H1 (cell line): ENCODE measurements at regions not wholly inside any gene's neighbourhood (a gene's known extent, or its start where the extent isn't known, plus 50 kb on each side); places are given as distances from the start of the nearest gene placed in this dataset.

ENCODE experiments used
- CTCF ChIA-PET: fragments of 300-600 bp; sonication (Branson Sonifier 250); formaldehyde crosslinking; loops from one replicate; lab custom pipeline; 2021; ENCODE audit not compliant: partially characterized antibody; lab: Charles Lee
- POLR2A ChIA-PET: fragments of 300-600 bp; sonication (Branson Sonifier 250); formaldehyde crosslinking; loops from one replicate; lab custom pipeline; 2021; ENCODE audit warnings: inconsistent platforms; ENCODE audit not compliant: partially characterized antibody; lab: Charles Lee
- DNase-seq, 2 experiments: peaks; one replicate each; pipeline versions ENCODE4 v3.0.0 to v3.0.0-alpha.2; 2010 to 2022; ENCODE audit warnings: low spot score in 2 of 2, low read depth in 1 of 2, mixed read lengths in 1 of 2
- FAIRE-seq: peaks from 2 replicates; lab custom pipeline; 2011; peaks lifted over from hg19 to GRCh38; lab: Jason Lieb, UNC
- H2AFZ ChIP-seq: 2 replicates; pipeline ENCODE4 v1.8.1; 2012; ENCODE audit warnings: low read length, inconsistent platforms
- H2AK5ac ChIP-seq: 2 replicates; pipeline ENCODE4 v1.6.1; 2013; ENCODE audit warnings: low read depth, low read length
- H2BK120ac ChIP-seq: replicated peaks from 2 replicates; pipeline ENCODE3; 2013; ENCODE audit warnings: low read depth, low read length, inconsistent platforms
- H2BK12ac ChIP-seq: 2 replicates; pipeline ENCODE4 v1.6.1; 2013; ENCODE audit warnings: low read depth, low read length
- H2BK15ac ChIP-seq: 2 replicates; pipeline ENCODE4 v1.6.1; 2013; ENCODE audit warnings: low read length
- H2BK20ac ChIP-seq: 2 replicates; pipeline ENCODE4 v1.6.1; 2013; ENCODE audit warnings: low read length
- H2BK5ac ChIP-seq: 2 replicates; pipeline ENCODE4 v1.6.1; 2013; ENCODE audit warnings: low read depth, low read length
- H3K14ac ChIP-seq: 2 replicates; pipeline ENCODE4 v1.6.1; 2013; ENCODE audit warnings: inconsistent platforms; ENCODE audit not compliant: insufficient read length
- H3K18ac ChIP-seq: 2 replicates; pipeline ENCODE4 v1.6.1; 2013; ENCODE audit warnings: low read length; ENCODE audit errors: extremely low read depth
- H3K23ac ChIP-seq: 2 replicates; pipeline ENCODE4 v1.6.1; 2013; ENCODE audit warnings: inconsistent platforms; ENCODE audit not compliant: insufficient read length
- H3K23me2 ChIP-seq: 2 replicates; pipeline ENCODE4 v1.6.1; 2013; ENCODE audit warnings: low read depth, low read length
- H3K27ac ChIP-seq: 2 replicates; pipeline ENCODE4 v1.6.1; 2011; ENCODE audit warnings: low read depth, low read length, inconsistent platforms
- H3K27me3 ChIP-seq, 4 experiments: replicated peaks in 1 of 4; 1 replicate in 1 of 4; 2 replicates in 3 of 4; pipeline versions ENCODE4 v1.6.1 to v1.8.1; 2011 to 2013; ENCODE audit warnings: low read length in 3 of 4, mild to moderate bottlenecking in 3 of 4, inconsistent platforms in 2 of 4, mixed read lengths in 2 of 4, moderate library complexity in 1 of 4; ENCODE audit not compliant: control insufficient read depth in 3 of 4, insufficient read depth in 3 of 4; ENCODE audit errors: extremely low read depth in 1 of 4
- H3K36me3 ChIP-seq, 4 experiments: 2 replicates each; pipeline versions ENCODE4 v1.6.1 to v1.8.1; 2011 to 2013; ENCODE audit warnings: mild to moderate bottlenecking in 4 of 4, low read length in 3 of 4, moderate library complexity in 2 of 4, control low read depth in 1 of 4, inconsistent platforms in 1 of 4; ENCODE audit not compliant: insufficient read depth in 4 of 4, control insufficient read depth in 2 of 4
- H3K4ac ChIP-seq: replicated peaks from 2 replicates; pipeline ENCODE3; 2013; ENCODE audit warnings: low read length, low read depth, mixed read lengths, inconsistent platforms; ENCODE audit not compliant: insufficient read length
- H3K4me1 ChIP-seq, 4 experiments: replicated peaks in 1 of 4; 1 replicate in 1 of 4; 2 replicates in 3 of 4; pipeline versions ENCODE4 v1.6.1 to v1.8.1; 2011 to 2013; ENCODE audit warnings: low read length in 3 of 4, inconsistent platforms in 2 of 4, mixed read lengths in 1 of 4; ENCODE audit not compliant: insufficient read depth in 4 of 4, control insufficient read depth in 3 of 4
- H3K4me2 ChIP-seq, 2 experiments: 2 replicates each; pipeline versions ENCODE4 v1.6.1 to v1.8.1; 2011 to 2013; ENCODE audit warnings: low read depth in 2 of 2, low read length in 2 of 2, control low read depth in 1 of 2, inconsistent platforms in 1 of 2, mild to moderate bottlenecking in 1 of 2; ENCODE audit not compliant: insufficient read depth in 1 of 2
- H3K4me3 ChIP-seq, 4 experiments: fragments of 200-600, 300-600 bp in 1 of 4; sonication (generic), shearing (Covaris generic), sonication (Bioruptor Twin) in 1 of 4; 2 replicates each; pipeline versions ENCODE4 v1.5.1 to v1.8.1; 2011 to 2016; ENCODE audit warnings: low read length in 4 of 4, low read depth in 3 of 4, control low read depth in 2 of 4, inconsistent platforms in 2 of 4, mild to moderate bottlenecking in 2 of 4, mixed read lengths in 1 of 4, moderate library complexity in 1 of 4; ENCODE audit not compliant: insufficient read depth in 2 of 4; ENCODE audit errors: extremely low read depth in 1 of 4
- H3K56ac ChIP-seq: replicated peaks from 2 replicates; pipeline ENCODE3; 2013; ENCODE audit warnings: low read depth, mild to moderate bottlenecking, mixed read lengths, low read length, inconsistent platforms; ENCODE audit not compliant: insufficient read length
- H3K79me1 ChIP-seq: 2 replicates; pipeline ENCODE4 v1.6.1; 2013; ENCODE audit warnings: low read depth, low read length, control low read depth
- H3K79me2 ChIP-seq, 2 experiments: 2 replicates each; pipeline versions ENCODE4 v1.6.1 to v1.8.1; 2012 to 2013; ENCODE audit warnings: low read length in 2 of 2, mild to moderate bottlenecking in 2 of 2, inconsistent platforms in 1 of 2; ENCODE audit not compliant: insufficient read depth in 2 of 2, control insufficient read depth in 1 of 2
- H3K9ac ChIP-seq, 4 experiments: replicated peaks in 1 of 4; 1 replicate in 1 of 4; 2 replicates in 3 of 4; pipeline versions ENCODE4 v1.6.1 to v1.8.1; 2011 to 2013; ENCODE audit warnings: low read depth in 3 of 4, low read length in 3 of 4, control low read depth in 2 of 4, mild to moderate bottlenecking in 2 of 4, moderate library complexity in 2 of 4, inconsistent platforms in 1 of 4; ENCODE audit errors: extremely low read depth in 1 of 4
- H3K9me3 ChIP-seq, 2 experiments: 2 replicates each; pipeline versions ENCODE4 v1.6.1 to v1.8.1; 2012 to 2013; ENCODE audit warnings: mild to moderate bottlenecking in 2 of 2, moderate library complexity in 2 of 2, control low read depth in 1 of 2, inconsistent platforms in 1 of 2, low read depth in 1 of 2, low read length in 1 of 2, mixed read lengths in 1 of 2; ENCODE audit not compliant: insufficient read depth in 2 of 2
- H4K20me1 ChIP-seq, 2 experiments: replicated peaks in 1 of 2; 2 replicates each; pipeline versions ENCODE3 to v1.8.1; 2011 to 2013; ENCODE audit warnings: inconsistent platforms in 2 of 2, low read length in 2 of 2, mild to moderate bottlenecking in 1 of 2; ENCODE audit not compliant: insufficient read depth in 2 of 2, control insufficient read depth in 1 of 2
- H4K5ac ChIP-seq: 2 replicates; pipeline ENCODE4 v1.6.1; 2013; ENCODE audit warnings: low read length, low read depth, mixed read lengths, inconsistent platforms; ENCODE audit not compliant: insufficient read length
- H4K8ac ChIP-seq: 2 replicates; pipeline ENCODE4 v1.8.0; 2013; ENCODE audit warnings: mild to moderate bottlenecking, moderate library complexity, low read length, inconsistent platforms; ENCODE audit not compliant: insufficient read depth; ENCODE audit errors: extremely low read depth
- H4K91ac ChIP-seq: replicated peaks from 2 replicates; pipeline ENCODE3; 2013; ENCODE audit warnings: low read length, mixed read lengths, inconsistent platforms; ENCODE audit not compliant: insufficient read length
- CHD1 ChIP-seq: IDR thresholded peaks from 2 replicates; pipeline ENCODE4 v1.6.1; 2012; ENCODE audit warnings: low read depth, low read length, improper control_type of control experiment
- EZH2 ChIP-seq: fragments of 200-600 bp; sonication (generic); IDR thresholded peaks from 2 replicates; pipeline ENCODE4 v1.7.1; 2012; ENCODE audit warnings: low read depth, mild to moderate bottlenecking, moderate library complexity, low read length, inconsistent platforms; ENCODE audit not compliant: severe bottlenecking
- HDAC6 ChIP-seq: IDR thresholded peaks from one replicate; pipeline ENCODE4 v1.7.1; 2012; ENCODE audit warnings: low read depth, mild to moderate bottlenecking, inconsistent platforms, low read length, moderate library complexity
- JUN ChIP-seq: IDR thresholded peaks from 2 replicates; pipeline ENCODE4 v1.6.1; 2011; ENCODE audit warnings: low read depth, mild to moderate bottlenecking, improper control_type of control experiment, low read length
- KDM5A ChIP-seq: fragments of 200-600 bp; IDR thresholded peaks from 2 replicates; pipeline ENCODE4 v1.7.1; 2012; ENCODE audit warnings: mild to moderate bottlenecking, low read length, inconsistent platforms, mixed read lengths
- PHF8 ChIP-seq: fragments of 200-600 bp; sonication (generic); conservative IDR thresholded peaks from 2 replicates; pipeline ENCODE4 v1.7.1; 2012; ENCODE audit warnings: low read depth, mild to moderate bottlenecking, inconsistent platforms, low read length, moderate library complexity
- POLR2AphosphoS5 ChIP-seq: IDR thresholded peaks from 2 replicates; pipeline ENCODE4 v1.6.1; 2011; ENCODE audit warnings: low read depth, low read length
- RFX5 ChIP-seq: IDR thresholded peaks from 2 replicates; pipeline ENCODE4 v1.6.1; 2011; ENCODE audit warnings: low read depth, low read length, improper control_type of control experiment, borderline replicate concordance
- SAP30 ChIP-seq: fragments of 300-600 bp; sonication (generic); IDR thresholded peaks from 2 replicates; pipeline ENCODE4 v1.7.1; 2012; ENCODE audit warnings: low read length, moderate library complexity, mild to moderate bottlenecking, inconsistent platforms; ENCODE audit not compliant: insufficient read depth, insufficient replicate concordance
- SP4 ChIP-seq: IDR thresholded peaks from 2 replicates; pipeline ENCODE4 v1.6.1; 2012; ENCODE audit warnings: low read length, inconsistent platforms
- SRF ChIP-seq: IDR thresholded peaks from 2 replicates; pipeline ENCODE4 v1.6.1; 2011; ENCODE audit warnings: mild to moderate bottlenecking, low read depth, low read length, moderate library complexity
- WGBS, 2 experiments: shearing (Covaris generic) in 1 of 2; methylation state at CpG; one replicate each; pipeline versions ENCODE4 v1.1.6 to v1.1.7; 2013 to 2015; ENCODE audit warnings: low lambda C conversion rate in 2 of 2, mixed read lengths in 2 of 2, inconsistent platforms in 1 of 2, low coverage in 1 of 2, missing lambda C conversion rate in 1 of 2; ENCODE audit not compliant: insufficient replicate concordance in 2 of 2, insufficient coverage in 1 of 2, insufficient read length in 1 of 2; ENCODE audit errors: extremely low coverage in 1 of 2, missing lambda C conversion rate in 1 of 2; 5-methylcytosine and 5-hydroxymethylcytosine counted together

DNA sequence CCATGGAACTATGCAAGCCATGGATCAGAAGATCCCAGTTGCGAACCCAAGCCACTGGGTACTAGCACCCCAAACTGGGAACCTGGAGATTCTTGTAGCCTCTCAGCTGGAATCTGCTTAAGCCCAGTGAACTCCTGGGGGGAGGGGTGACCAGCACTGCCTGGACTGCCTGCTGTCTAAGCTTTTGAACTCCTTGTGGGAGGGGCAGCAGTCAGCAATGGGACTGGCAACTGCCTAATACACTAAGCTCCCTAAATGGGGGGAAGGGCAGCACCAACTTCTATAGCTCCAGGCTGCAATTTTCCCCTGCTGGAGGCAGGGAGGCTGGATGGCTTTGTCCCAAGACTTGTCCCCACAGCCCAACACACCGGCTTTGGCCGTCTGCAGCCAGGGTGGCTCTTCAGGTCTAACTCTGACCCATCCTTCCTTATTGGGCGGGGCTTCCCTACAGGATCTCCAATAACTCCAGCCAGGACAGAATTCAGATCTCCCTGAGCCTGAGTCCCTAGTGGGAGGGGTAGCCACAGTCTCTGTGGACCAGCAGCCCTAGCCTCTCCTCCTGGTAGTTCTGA, 485.1 kb downstream of the SOX5 start:
- POLR2A ChIA-PET: no interaction called here
- H3K4ac ChIP-seq: no peak overlapping the region
- CTCF ChIA-PET: no interaction called here

More for the DNA sequence above, 485.1 kb downstream of the SOX5 start:
- no peak overlapping the region for H3K9ac ChIP-seq
- H3K79me2 ChIP-seq: no peaks in the 10 kb centered on the region
- no peak overlapping the region for H4K8ac ChIP-seq
- H4K20me1 ChIP-seq: no peaks in the 10 kb centered on the region
- no peak overlapping the region for H2BK20ac ChIP-seq
- H3K4me3 ChIP-seq: no peak overlapping the region
- H4K91ac ChIP-seq: no peak overlapping the region
- H3K27ac ChIP-seq: no peak overlapping the region
- no peaks in the 10 kb centered on the region for H3K27me3 ChIP-seq
- H4K5ac ChIP-seq: no peak overlapping the region
- H3K79me1 ChIP-seq: no peaks in the 10 kb centered on the region
- H3K18ac ChIP-seq: no peak overlapping the region
- H2AFZ ChIP-seq: no peak overlapping the region
- no peak overlapping the region for H2BK5ac ChIP-seq
- FAIRE-seq (no peak), DNase-seq (no peak)
- no peak overlapping the region for H2BK15ac ChIP-seq
- H3K14ac ChIP-seq: no peak overlapping the region
- H2AK5ac ChIP-seq: no peak overlapping the region
- H3K4me1 ChIP-seq: no peaks in the 10 kb centered on the region
- peaks cover 0 to 16% of the 10 kb centered on the region in 2 experiments; a peak in 1 of 4 replicates for H3K9me3 ChIP-seq
- H3K36me3 ChIP-seq: no peaks in the 10 kb centered on the region
- H3K23me2 ChIP-seq: no peaks in the 10 kb centered on the region
- H2BK12ac ChIP-seq: no peak overlapping the region
- no peak overlapping the region for H2BK120ac ChIP-seq
- H3K56ac ChIP-seq: no peak overlapping the region
- H3K4me2 ChIP-seq: no peak overlapping the region
- 91% methylated on average over 4 of the region's 4 CpGs; no CpG with 5 or more reads in 1 of the 2 experiments for WGBS, 2 experiments
- TF ChIP-seq HDAC6: no peak
- TF ChIP-seq SAP30: no peak
- TF ChIP-seq PHF8: no peak
- no peak for TF ChIP-seq EZH2
- TF ChIP-seq KDM5A: no peak
- no peak for TF ChIP-seq POLR2AphosphoS5
- TF ChIP-seq SRF: no peak
- no peak for TF ChIP-seq RFX5
- TF ChIP-seq SP4: no peak
- no peak for TF ChIP-seq CHD1
- no peak for TF ChIP-seq JUN
- H3K23ac ChIP-seq: no peak overlapping the region
